ENCODE measurements at regions not wholly inside any gene's neighbourhood (a gene's known extent, or its start where the extent isn't known, plus 50 kb on each side); places are given as distances from the start of the nearest gene placed in this dataset.

DNA sequence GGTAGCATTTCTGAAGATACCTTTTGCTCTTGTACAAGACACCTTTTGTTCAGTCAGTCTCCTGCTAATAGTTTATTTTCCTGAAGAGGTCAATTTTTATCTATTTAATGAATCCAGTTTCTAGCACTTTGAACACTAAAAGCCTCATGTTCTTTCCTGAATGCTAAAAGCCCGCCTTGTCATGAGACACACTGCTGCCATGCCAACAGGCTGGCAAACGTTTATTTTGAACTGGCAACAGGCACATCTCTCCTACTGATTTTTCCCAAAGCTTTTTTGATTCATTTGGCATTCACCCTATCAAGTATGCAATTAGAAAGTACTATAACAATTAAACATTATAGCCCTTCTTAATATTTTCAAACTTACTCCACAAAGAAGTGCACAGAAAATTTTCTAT lies 421.2 kb upstream of the EYS start:
- no peaks in the 10 kb centered on the region for H3K36me3 ChIP-seq
- H3K27me3 ChIP-seq (ENCODE audit: low read depth), result no peaks in the 10 kb centered on the region
- TF ChIP-seq, protein P1, sequence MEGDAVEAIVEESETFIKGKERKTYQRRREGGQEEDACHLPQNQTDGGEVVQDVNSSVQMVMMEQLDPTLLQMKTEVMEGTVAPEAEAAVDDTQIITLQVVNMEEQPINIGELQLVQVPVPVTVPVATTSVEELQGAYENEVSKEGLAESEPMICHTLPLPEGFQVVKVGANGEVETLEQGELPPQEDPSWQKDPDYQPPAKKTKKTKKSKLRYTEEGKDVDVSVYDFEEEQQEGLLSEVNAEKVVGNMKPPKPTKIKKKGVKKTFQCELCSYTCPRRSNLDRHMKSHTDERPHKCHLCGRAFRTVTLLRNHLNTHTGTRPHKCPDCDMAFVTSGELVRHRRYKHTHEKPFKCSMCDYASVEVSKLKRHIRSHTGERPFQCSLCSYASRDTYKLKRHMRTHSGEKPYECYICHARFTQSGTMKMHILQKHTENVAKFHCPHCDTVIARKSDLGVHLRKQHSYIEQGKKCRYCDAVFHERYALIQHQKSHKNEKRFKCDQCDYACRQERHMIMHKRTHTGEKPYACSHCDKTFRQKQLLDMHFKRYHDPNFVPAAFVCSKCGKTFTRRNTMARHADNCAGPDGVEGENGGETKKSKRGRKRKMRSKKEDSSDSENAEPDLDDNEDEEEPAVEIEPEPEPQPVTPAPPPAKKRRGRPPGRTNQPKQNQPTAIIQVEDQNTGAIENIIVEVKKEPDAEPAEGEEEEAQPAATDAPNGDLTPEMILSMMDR (IDR thresholded peaks at IDR 0.05; ENCODE audit: borderline replicate concordance), result no peak
- H3K9me3 ChIP-seq (replicated peaks), result no peaks in the 10 kb centered on the region
- H3K4me3 ChIP-seq, result no peak overlapping the region
- intact Hi-C loops (cut with micrococcal nuclease), result no loop called here
- no peaks in the 10 kb centered on the region for H3K4me1 ChIP-seq
- H3K27ac ChIP-seq (replicated peaks), result no peak overlapping the region
- DNase-seq, result no peak

GRCh38 chr6:66127061-66127460 lies 420.0 kb upstream of the EYS start:
- H3K27ac ChIP-seq (replicated peaks), result no peak overlapping the region
- intact Hi-C loops (cut with micrococcal nuclease), result no loop called here
- TF ChIP-seq, protein P1 (IDR thresholded peaks at IDR 0.05; ENCODE audit: borderline replicate concordance), result no peak

DNA sequence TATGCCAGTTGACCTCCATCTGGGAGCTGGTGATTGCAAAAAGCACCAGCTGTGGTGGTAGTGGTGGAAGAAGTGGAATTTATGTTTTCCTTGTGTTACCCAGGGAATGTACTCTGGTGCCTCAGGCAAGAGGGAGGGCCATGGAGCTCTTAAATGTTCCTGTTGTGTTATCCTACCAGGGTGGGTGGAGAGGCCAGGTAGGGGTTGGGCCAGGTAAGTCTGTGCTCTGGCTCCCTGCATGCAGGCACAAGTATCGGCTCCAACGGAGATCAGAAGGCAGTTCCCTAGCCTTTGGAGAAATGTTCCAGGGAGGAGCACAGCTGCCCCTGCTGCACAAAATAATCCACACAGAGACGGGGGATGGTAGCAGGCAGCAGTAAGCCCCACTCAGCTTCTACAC lies 419.3 kb upstream of the EYS start:
- no peaks in the 10 kb centered on the region for H3K4me1 ChIP-seq
- no peaks in the 10 kb centered on the region for H3K36me3 ChIP-seq
- no peak overlapping the region for H3K27ac ChIP-seq (replicated peaks)
- no peak for DNase-seq
- peaks cover 11% of the 10 kb centered on the region for H3K9me3 ChIP-seq (replicated peaks)
- no peaks in the 10 kb centered on the region for H3K27me3 ChIP-seq (ENCODE audit: low read depth)
- no peak overlapping the region for H3K4me3 ChIP-seq
- TF ChIP-seq, protein P1 (IDR thresholded peaks at IDR 0.05; ENCODE audit: borderline replicate concordance), result no peak
- intact Hi-C loops (cut with micrococcal nuclease), result no loop called here

More at GRCh38 chr6:66127061-66127460, 420.0 kb upstream of the EYS start:
- no peak overlapping the region for H3K4me3 ChIP-seq
- no peak for DNase-seq
- H3K4me1 ChIP-seq, result no peaks in the 10 kb centered on the region
- no peaks in the 10 kb centered on the region for H3K36me3 ChIP-seq
- no peaks in the 10 kb centered on the region for H3K27me3 ChIP-seq (ENCODE audit: low read depth)
- peaks cover 8% of the 10 kb centered on the region for H3K9me3 ChIP-seq (replicated peaks)

DNA sequence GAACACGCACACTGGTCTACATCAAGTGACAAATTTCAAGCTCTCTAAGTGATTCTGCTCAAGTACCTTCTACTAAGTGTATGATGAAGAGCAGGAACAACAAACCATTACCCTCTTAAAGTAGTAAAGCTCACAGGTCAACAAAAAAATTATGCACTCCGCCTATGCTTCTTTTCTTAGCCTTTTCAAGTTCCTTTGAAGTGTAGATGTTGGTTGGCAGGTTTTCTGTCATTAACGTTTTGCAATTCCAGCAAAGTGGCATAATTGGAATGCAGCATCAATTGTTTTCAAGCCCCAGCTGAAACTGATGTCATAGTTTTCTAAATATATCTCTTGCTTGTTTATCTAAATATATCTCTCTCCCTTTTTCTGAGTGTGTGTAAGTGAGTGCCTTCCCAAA lies 396.9 kb upstream of the EYS start:
- DNase-seq, result no peak
- Histone ChIP-seq H3K9me3 (replicated peaks) (peaks cover 20% of the 10 kb centered on the region), H3K27ac (replicated peaks) (no peak overlapping the region), H3K4me3 (no peak overlapping the region), H3K4me1 (peaks cover 5% of the 10 kb centered on the region), H3K36me3 (no peaks in the 10 kb centered on the region), H3K27me3 (ENCODE audit: low read depth) (no peaks in the 10 kb centered on the region)
- intact Hi-C loops (cut with micrococcal nuclease), result no loop called here
- TF ChIP-seq, protein P1 (IDR thresholded peaks at IDR 0.05; ENCODE audit: borderline replicate concordance), result no peak

DNA sequence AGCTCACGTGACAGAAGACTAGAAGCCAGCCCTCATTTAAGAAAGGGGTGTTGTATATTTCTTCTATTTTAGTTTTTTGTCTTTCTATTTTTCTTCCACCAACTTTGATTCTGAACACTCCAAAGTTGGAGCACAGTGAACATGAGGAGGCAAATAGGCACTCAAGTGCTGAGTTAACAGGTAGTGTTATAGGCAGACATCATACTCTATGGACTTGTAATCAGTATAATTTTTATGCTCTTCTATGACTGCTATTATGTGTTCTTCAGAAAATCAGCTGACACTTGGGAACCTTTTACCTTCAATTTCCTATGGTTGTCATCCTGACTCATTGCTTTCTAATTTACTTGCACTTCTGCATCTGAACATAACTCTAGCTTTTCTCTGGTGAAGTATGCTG lies 396.3 kb upstream of the EYS start:
- Histone ChIP-seq H3K4me3 (no peak overlapping the region), H3K4me1 (peaks cover 5% of the 10 kb centered on the region), H3K27ac (replicated peaks) (no peak overlapping the region), H3K36me3 (no peaks in the 10 kb centered on the region), H3K27me3 (ENCODE audit: low read depth) (no peaks in the 10 kb centered on the region), H3K9me3 (replicated peaks) (peaks cover 20% of the 10 kb centered on the region)
- TF ChIP-seq, protein P1 (IDR thresholded peaks at IDR 0.05; ENCODE audit: borderline replicate concordance), result no peak
- intact Hi-C loops (cut with micrococcal nuclease), result no loop called here
- DNase-seq, result no peak

DNA sequence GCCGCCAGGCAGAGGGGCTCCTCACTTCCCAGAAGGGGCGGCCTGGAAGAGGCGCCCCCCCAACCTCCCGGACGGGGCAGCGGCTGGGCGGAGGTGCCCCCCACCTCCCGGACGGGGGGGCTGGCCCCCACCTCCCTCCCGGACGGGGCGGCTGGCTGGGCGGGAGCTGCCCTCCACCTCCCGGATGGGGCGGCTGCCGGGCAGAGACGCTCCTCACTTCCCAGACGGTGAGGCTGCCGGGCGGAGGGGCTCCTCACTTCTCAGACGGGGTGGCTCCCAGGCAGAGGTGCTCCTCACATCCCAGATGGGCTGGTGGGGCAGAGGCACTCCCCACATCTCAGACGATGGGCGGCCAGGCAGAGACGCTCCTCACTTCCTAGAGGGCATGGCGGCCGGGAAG lies 389.7 kb upstream of the EYS start:
- TF ChIP-seq, protein P1 (IDR thresholded peaks at IDR 0.05; ENCODE audit: borderline replicate concordance), result no peak
- Histone ChIP-seq H3K4me3 (no peak overlapping the region), H3K4me1 (no peaks in the 10 kb centered on the region), H3K9me3 (replicated peaks) (peaks cover 9% of the 10 kb centered on the region), H3K27ac (replicated peaks) (no peak overlapping the region), H3K36me3 (no peaks in the 10 kb centered on the region), H3K27me3 (ENCODE audit: low read depth) (no peaks in the 10 kb centered on the region)
- DNase-seq, result no peak
- intact Hi-C loops (cut with micrococcal nuclease), result no loop called here

All from left ventricle myocardium inferior (tissue), 1 donor.